Gastrocnemius medialis (tissue), 4 donors: ENCODE measurements at regions not wholly inside any gene's neighbourhood (a gene's known extent, or its start where the extent isn't known, plus 50 kb on each side); places are given as distances from the start of the nearest gene placed in this dataset.

ENCODE experiments used
- POLR2A ChIP-seq, 2 donors: fragments of 450-650 bp; IDR thresholded peaks; one replicate each; pipeline ENCODE4 v1.6.1; 2017; ENCODE audit warnings: antibody characterized with exemption in 2 of 2, mild to moderate bottlenecking in 2 of 2, moderate library complexity in 2 of 2
- TF ChIP-seq, protein P1 (sequence below), 5 experiments: fragments of 450-650 bp in 3 of 5; fragments of 200-600 bp in 2 of 5; sonication (generic) in 2 of 5; IDR thresholded peaks in 4 of 5; conservative IDR thresholded peaks in 1 of 5; 1 replicate in 4 of 5; 2 replicates in 1 of 5; pipeline ENCODE4 v1.5.1; 2016 to 2019; ENCODE audit warnings: antibody characterized with exemption in 5 of 5, mild to moderate bottlenecking in 3 of 5, moderate library complexity in 3 of 5

DNA sequence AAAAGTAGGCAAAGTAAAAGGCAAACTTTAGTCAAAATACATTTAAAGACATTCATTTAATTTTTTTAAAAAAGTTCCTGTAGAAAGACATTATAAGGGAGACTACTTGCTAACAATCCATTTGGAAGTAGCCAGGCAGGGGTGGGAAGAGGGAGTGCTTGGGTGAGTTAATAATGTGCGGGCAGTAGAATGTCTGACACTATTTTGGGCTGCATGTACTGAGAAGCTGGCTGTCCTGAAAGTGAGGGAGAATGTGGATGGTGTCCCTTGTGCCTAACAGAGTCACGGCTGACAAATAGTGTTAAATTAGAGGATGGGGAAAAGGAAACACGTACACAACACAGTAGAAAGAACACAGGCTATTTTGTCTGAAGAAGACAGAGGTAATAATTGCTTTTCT is 142.5 kb downstream of the LCA5 start:
- TF ChIP-seq, protein P1, sequence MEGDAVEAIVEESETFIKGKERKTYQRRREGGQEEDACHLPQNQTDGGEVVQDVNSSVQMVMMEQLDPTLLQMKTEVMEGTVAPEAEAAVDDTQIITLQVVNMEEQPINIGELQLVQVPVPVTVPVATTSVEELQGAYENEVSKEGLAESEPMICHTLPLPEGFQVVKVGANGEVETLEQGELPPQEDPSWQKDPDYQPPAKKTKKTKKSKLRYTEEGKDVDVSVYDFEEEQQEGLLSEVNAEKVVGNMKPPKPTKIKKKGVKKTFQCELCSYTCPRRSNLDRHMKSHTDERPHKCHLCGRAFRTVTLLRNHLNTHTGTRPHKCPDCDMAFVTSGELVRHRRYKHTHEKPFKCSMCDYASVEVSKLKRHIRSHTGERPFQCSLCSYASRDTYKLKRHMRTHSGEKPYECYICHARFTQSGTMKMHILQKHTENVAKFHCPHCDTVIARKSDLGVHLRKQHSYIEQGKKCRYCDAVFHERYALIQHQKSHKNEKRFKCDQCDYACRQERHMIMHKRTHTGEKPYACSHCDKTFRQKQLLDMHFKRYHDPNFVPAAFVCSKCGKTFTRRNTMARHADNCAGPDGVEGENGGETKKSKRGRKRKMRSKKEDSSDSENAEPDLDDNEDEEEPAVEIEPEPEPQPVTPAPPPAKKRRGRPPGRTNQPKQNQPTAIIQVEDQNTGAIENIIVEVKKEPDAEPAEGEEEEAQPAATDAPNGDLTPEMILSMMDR (IDR thresholded peaks at IDR 0.05 in 4 of 5, conservative IDR thresholded peaks at IDR 0.05 in 1 of 5), result no peak
- TF ChIP-seq POLR2A (IDR thresholded peaks at IDR 0.05), result no peak
